ENCODE measurements at regions not wholly inside any gene's neighbourhood (a gene's known extent, or its start where the extent isn't known, plus 50 kb on each side); places are given as distances from the start of the nearest gene placed in this dataset.

DNA sequence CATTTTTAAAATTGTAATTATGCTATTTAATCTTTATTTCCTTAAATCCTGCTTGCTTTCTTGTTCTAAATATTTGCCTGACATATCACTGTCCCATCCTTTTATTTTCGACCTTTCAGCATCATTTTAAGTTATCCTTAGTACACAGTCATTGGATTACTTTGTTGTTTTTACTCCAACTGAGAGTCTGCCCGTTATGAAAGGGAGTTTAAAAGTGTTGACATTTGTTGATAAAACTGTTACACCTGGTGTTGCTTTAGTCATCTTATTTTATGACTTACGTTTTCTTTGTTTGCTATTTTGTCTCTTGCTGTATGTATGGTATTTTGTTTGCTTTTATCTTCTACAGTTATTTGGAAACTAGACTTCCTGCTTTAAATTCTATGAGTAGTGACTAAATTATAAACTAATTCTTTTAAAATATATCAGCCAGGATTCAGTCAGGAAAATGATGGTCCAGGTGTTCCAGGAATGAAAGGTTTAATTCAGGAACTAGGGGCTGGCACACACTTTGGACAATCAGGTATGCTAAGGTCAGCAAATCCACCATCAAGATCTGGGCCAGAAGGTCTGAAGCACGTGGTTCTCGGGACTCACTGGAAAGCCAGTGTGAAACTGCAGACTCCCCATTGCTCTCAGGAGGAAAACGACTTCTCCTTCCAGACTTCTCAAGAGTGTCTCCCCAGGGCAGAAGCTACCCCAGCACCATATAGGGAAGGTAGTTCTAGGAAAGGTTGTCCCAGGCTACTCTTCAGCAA, 86.0 kb downstream of the RASSF10 start:
- no peaks in the 10 kb centered on the region for H3K27me3 ChIP-seq
- no peak for TF ChIP-seq POLR2A (IDR thresholded peaks at IDR 0.05)
- no peak for TF ChIP-seq EP300 (IDR thresholded peaks at IDR 0.05)
- TF ChIP-seq, protein P1, sequence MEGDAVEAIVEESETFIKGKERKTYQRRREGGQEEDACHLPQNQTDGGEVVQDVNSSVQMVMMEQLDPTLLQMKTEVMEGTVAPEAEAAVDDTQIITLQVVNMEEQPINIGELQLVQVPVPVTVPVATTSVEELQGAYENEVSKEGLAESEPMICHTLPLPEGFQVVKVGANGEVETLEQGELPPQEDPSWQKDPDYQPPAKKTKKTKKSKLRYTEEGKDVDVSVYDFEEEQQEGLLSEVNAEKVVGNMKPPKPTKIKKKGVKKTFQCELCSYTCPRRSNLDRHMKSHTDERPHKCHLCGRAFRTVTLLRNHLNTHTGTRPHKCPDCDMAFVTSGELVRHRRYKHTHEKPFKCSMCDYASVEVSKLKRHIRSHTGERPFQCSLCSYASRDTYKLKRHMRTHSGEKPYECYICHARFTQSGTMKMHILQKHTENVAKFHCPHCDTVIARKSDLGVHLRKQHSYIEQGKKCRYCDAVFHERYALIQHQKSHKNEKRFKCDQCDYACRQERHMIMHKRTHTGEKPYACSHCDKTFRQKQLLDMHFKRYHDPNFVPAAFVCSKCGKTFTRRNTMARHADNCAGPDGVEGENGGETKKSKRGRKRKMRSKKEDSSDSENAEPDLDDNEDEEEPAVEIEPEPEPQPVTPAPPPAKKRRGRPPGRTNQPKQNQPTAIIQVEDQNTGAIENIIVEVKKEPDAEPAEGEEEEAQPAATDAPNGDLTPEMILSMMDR (IDR thresholded peaks at IDR 0.05): no peak
- TF ChIP-seq POLR2AphosphoS5 (IDR thresholded peaks at IDR 0.05): no peak
- no peak overlapping the region for H3K4me3 ChIP-seq
- H3K36me3 ChIP-seq: no peaks in the 10 kb centered on the region
- WGBS, 5 donors: 21 to 31% (median 23%) methylated on average over 6 of the region's 6 CpGs
- no peak overlapping the region for H3K27ac ChIP-seq
- intact Hi-C loops (cut with DNase I; ENCODE audit: low total_unique reads): no loop called here
- DNase-seq: no peak
- H3K4me1 ChIP-seq: no peaks in the 10 kb centered on the region
- H3K9me3 ChIP-seq: no peaks in the 10 kb centered on the region

DNA sequence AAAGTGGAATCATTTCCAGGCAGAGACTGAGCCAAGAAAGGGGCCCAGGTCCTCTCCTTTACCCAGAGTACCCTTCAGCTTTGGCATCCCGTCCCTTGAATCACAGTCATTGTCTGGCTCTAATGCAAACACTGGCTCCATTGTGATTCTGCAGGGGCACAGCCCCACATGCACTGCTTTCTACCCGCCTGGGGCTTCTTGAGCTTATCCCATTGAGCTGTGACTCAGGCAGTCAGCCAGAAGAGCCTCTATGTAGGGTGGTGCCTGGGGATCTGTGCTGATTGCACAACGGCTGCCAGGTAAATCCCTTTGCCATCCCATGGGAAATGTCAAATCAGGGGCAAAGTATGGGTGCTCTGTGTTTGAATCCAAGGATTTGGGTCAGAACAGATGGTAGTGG, 88.9 kb downstream of the RASSF10 start:
- Histone ChIP-seq H3K27me3 (no peaks in the 10 kb centered on the region), H3K9me3 (no peaks in the 10 kb centered on the region), H3K27ac (no peak overlapping the region), H3K36me3 (no peaks in the 10 kb centered on the region), H3K4me3 (no peak overlapping the region), H3K4me1 (no peaks in the 10 kb centered on the region)
- peak in 1 of 2 donors; percentile 68 for DNase-seq
- TF ChIP-seq EP300 (IDR thresholded peaks at IDR 0.05): no peak
- TF ChIP-seq POLR2A (IDR thresholded peaks at IDR 0.05): no peak
- TF ChIP-seq, protein P1 (IDR thresholded peaks at IDR 0.05): no peak
- no peak for TF ChIP-seq POLR2AphosphoS5 (IDR thresholded peaks at IDR 0.05)
- intact Hi-C loops (cut with DNase I; ENCODE audit: low total_unique reads): no loop called here
- WGBS, 5 donors: 55 to 67% (median 60%) methylated on average over 2 to 3 of the region's 3 CpGs

DNA sequence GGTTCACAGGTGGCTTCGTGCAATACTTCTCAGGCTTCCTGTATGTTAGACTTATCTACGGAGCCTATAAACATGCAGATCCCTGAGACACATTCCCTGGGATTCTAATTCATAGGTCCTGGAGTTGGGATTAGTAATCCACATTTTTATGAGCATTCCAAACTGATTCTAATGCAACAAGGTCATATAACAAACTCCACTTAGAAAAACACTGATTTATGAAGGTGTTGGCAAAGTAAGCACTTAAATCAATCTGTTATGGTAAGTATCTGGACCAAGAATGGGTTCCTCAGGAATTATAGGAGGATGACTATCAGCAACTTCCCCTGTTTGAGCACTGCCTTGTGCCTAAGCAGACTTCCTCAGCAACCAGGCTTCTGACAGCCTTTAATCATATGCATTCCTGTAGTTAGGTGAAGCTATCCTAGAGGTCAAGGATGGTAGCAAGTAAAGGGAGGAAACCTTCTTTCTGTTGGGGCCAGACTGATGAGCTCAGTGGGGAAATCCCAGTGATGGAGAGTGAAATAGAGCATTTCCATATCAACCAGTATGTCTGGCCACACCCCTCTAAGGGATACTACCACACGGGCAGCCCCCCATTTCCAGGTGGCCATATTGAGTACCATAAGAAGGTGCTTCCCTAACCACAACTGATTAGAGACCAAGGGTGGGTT, 89.6 kb downstream of the RASSF10 start:
- TF ChIP-seq POLR2A (IDR thresholded peaks at IDR 0.05): no peak
- TF ChIP-seq, protein P1 (IDR thresholded peaks at IDR 0.05): no peak
- no peak for TF ChIP-seq EP300 (IDR thresholded peaks at IDR 0.05)
- no peak for TF ChIP-seq POLR2AphosphoS5 (IDR thresholded peaks at IDR 0.05)
- Histone ChIP-seq H3K27ac (no peak overlapping the region), H3K4me3 (no peak overlapping the region), H3K27me3 (no peaks in the 10 kb centered on the region), H3K9me3 (no peaks in the 10 kb centered on the region), H3K4me1 (no peaks in the 10 kb centered on the region), H3K36me3 (no peaks in the 10 kb centered on the region)
- DNase-seq: no peak
- intact Hi-C loops (cut with DNase I; ENCODE audit: low total_unique reads): no loop called here
- WGBS, 5 donors: 76 to 87% (median 85%) methylated on average over 3 of the region's 3 CpGs

DNA sequence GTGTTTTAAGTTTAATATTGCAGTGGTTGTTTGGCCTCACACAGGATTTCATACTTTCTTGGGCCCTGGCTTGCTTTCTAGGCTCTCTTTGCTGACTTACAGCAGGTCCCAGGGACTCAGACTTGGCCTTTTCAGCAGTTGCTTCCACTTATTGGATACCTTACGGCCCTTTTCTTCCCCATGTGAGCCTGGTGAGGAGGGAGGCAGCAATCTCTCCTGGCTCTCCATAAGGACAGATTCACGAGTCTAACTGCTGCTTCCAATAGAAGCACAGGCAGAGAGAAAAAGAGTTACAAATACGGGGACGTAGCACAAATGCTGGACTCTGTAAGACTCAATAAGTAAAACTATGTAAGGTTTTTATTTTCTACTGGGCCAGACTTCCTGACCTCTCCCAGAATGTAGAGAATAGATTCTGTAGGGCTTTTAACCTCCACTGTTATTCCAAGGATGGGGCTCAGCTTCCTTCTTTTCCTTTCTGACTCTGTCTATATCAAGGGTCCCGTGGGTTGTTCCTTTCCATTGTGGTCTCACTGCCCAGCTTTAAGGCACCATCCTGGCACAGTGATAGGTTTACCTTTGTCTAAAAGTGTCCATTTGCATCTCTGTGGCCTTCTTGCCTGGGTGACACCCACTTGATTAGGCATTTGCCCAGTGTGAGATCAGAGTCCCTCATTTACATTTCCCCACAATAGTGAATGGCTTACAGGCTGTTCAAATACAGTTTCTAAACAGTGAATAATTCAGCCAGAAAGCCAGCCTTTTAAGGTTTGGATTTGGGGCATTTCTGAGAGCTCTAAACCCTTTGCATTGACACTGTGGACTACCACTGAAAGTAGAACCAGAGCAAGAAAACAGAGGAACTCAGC, 92.8 kb downstream of the RASSF10 start:
- H3K4me3 ChIP-seq: no peak overlapping the region
- peaks cover 15 to 21% (median 17%) of the 10 kb centered on the region in 4 donors for H3K4me1 ChIP-seq
- no peaks in the 10 kb centered on the region for H3K27me3 ChIP-seq
- no peaks in the 10 kb centered on the region for H3K9me3 ChIP-seq
- no peak for DNase-seq
- 70 to 78% (median 74%) methylated on average over 5 of the region's 5 CpGs for WGBS, 5 donors
- H3K36me3 ChIP-seq: no peaks in the 10 kb centered on the region
- TF ChIP-seq POLR2A (IDR thresholded peaks at IDR 0.05) (no peak), EP300 (IDR thresholded peaks at IDR 0.05) (no peak), POLR2AphosphoS5 (IDR thresholded peaks at IDR 0.05) (no peak)
- TF ChIP-seq, protein P1 (IDR thresholded peaks at IDR 0.05): no peak
- H3K27ac ChIP-seq: no peak overlapping the region
- intact Hi-C loops (cut with DNase I; ENCODE audit: low total_unique reads): no loop called here

Measured in stomach (tissue), 8 donors.